HepG2 (cell line): ENCODE measurements at regions not wholly inside any gene's neighbourhood (a gene's known extent, or its start where the extent isn't known, plus 50 kb on each side); places are given as distances from the start of the nearest gene placed in this dataset.

ENCODE experiments used
- ATAC-seq: fragments of 200-7000 bp; cut with Tn5 transposase; 3 replicates; pipeline ENCODE4 v1.9.1; 2020; ENCODE audit warnings: mild to moderate bottlenecking, moderate library complexity
- BruUV-seq: library from RNA; stranded (reverse); fragments of 400-500 nt; replicated peaks from 2 replicates; lab custom pipeline; 2021; lab: Mats Ljungman, UMichigan
- CTCF ChIA-PET: fragments of 300-600 bp; formaldehyde crosslinking; extraction: SDS; loops from one replicate; lab custom pipeline; 2021; ENCODE audit warnings: low total read pairs, inconsistent platforms, low intra/inter-chr PET ratio; lab: Yijun Ruan, JAX
- POLR2A ChIA-PET: fragments of 350-600 bp; sonication (Branson Sonifier 250); formaldehyde crosslinking; loops from one replicate; lab custom pipeline; 2020; ENCODE audit warnings: antibody characterized with exemption, inconsistent platforms; lab: Yijun Ruan, JAX
- DNase-seq: peaks from one replicate; pipeline ENCODE4 v3.0.0-alpha.2; 2015; ENCODE audit warnings: low spot score
- FAIRE-seq: peaks from 3 replicates; lab custom pipeline; 2011; peaks lifted over from hg19 to GRCh38; lab: Jason Lieb, UNC
- H2AFZ ChIP-seq: one replicate; pipeline ENCODE4 v1.6.1; 2011; ENCODE audit warnings: low read length, inconsistent platforms
- H3K27ac ChIP-seq: fragments of 300-600 bp; 3 replicates; pipeline ENCODE4 v1.8.0; 2011; ENCODE audit warnings: mixed run types, mild to moderate bottlenecking, mixed read lengths, low read length, inconsistent platforms; ENCODE audit not compliant: insufficient read depth; ENCODE audit errors: extremely low read length
- H3K27me3 ChIP-seq, 2 experiments: fragments of 200-600 bp in 1 of 2; 2 replicates in 1 of 2; 3 replicates in 1 of 2; pipeline versions ENCODE4 v1.6.0 to v1.8.0; 2011; ENCODE audit warnings: low read length in 2 of 2, mild to moderate bottlenecking in 2 of 2, moderate library complexity in 2 of 2, inconsistent platforms in 1 of 2; ENCODE audit not compliant: insufficient read depth in 2 of 2, control insufficient read depth in 1 of 2
- H3K36me3 ChIP-seq, 2 experiments: fragments of 200-600 bp in 1 of 2; replicated peaks in 1 of 2; 2 replicates in 1 of 2; 3 replicates in 1 of 2; pipeline versions ENCODE4 v1.5.1 to v1.8.0; 2011; ENCODE audit warnings: low read length in 2 of 2, inconsistent platforms in 1 of 2; ENCODE audit not compliant: insufficient read depth in 2 of 2, control insufficient read depth in 1 of 2
- H3K4me1 ChIP-seq: 2 replicates; pipeline ENCODE4 v1.5.1; 2012; ENCODE audit warnings: low read length, inconsistent platforms; ENCODE audit not compliant: insufficient read depth
- H3K4me2 ChIP-seq: 2 replicates; pipeline ENCODE4 v1.6.0; 2011; ENCODE audit warnings: low read depth, low read length, inconsistent platforms
- H3K4me3 ChIP-seq, 3 experiments: fragments of 200-600 bp in 1 of 3; sonication (generic), shearing (Covaris generic) in 1 of 3; replicated peaks in 1 of 3; 2 replicates each; pipeline ENCODE4 v1.5.1; 2011 to 2016; ENCODE audit warnings: low read length in 3 of 3, inconsistent platforms in 2 of 3, low read depth in 2 of 3, mild to moderate bottlenecking in 2 of 3, control low read depth in 1 of 3, mixed read lengths in 1 of 3; ENCODE audit not compliant: insufficient read depth in 1 of 3
- H3K79me2 ChIP-seq: one replicate; pipeline ENCODE4 v1.6.1; 2011; ENCODE audit warnings: low read length, inconsistent platforms; ENCODE audit not compliant: insufficient read depth
- H3K9ac ChIP-seq: 2 replicates; pipeline ENCODE4 v1.6.0; 2011; ENCODE audit warnings: mild to moderate bottlenecking, low read depth, low read length, inconsistent platforms; ENCODE audit not compliant: insufficient read depth
- H3K9me3 ChIP-seq: 2 replicates; pipeline ENCODE4 v1.5.1; 2012; ENCODE audit warnings: mild to moderate bottlenecking, low read length
- H4K20me1 ChIP-seq: 2 replicates; pipeline ENCODE4 v1.6.0; 2011; ENCODE audit warnings: inconsistent platforms, mild to moderate bottlenecking, low read length, moderate library complexity; ENCODE audit not compliant: insufficient read depth
- AKAP8 ChIP-seq: sonication (generic); formaldehyde crosslinking; IDR thresholded peaks from 2 replicates; pipeline ENCODE4 v1.5.1; 2020; ENCODE audit warnings: mild to moderate bottlenecking, missing genetic modification reagents
- ARHGAP35 ChIP-seq: sonication (generic); formaldehyde crosslinking; IDR thresholded peaks from 2 replicates; pipeline ENCODE4 v1.9.0; 2022; ENCODE audit warnings: mild to moderate bottlenecking, inconsistent platforms, moderate library complexity, missing genetic modification reagents, borderline replicate concordance
- HMG20A ChIP-seq: IDR thresholded peaks from 2 replicates; pipeline ENCODE4 v1.6.1; 2016; ENCODE audit warnings: borderline replicate concordance
- MED13 ChIP-seq: sonication (generic); formaldehyde crosslinking; IDR thresholded peaks from 2 replicates; pipeline ENCODE4 v1.5.0; 2020; ENCODE audit warnings: missing genetic modification reagents
- NR2F6 ChIP-seq, 2 experiments: IDR thresholded peaks; 2 replicates each; pipeline ENCODE4 v1.6.1; 2016; ENCODE audit warnings: antibody characterized with exemption in 1 of 2, mild to moderate bottlenecking in 1 of 2
- NRL ChIP-seq: sonication (generic); formaldehyde crosslinking; IDR thresholded peaks from 2 replicates; pipeline ENCODE4 v1.5.0; 2020; ENCODE audit warnings: missing genetic modification reagents, mild to moderate bottlenecking, moderate library complexity, borderline replicate concordance
- RARA ChIP-seq: IDR thresholded peaks from 2 replicates; pipeline ENCODE4 v1.6.1; 2016; ENCODE audit warnings: missing genetic modification reagents, missing compliant biosample characterization
- TBP ChIP-seq: sonication (generic); formaldehyde crosslinking; IDR thresholded peaks from 2 replicates; pipeline ENCODE4 v1.5.0; 2020; ENCODE audit warnings: missing genetic modification reagents
- TOE1 ChIP-seq: sonication (generic); formaldehyde crosslinking; IDR thresholded peaks from 2 replicates; pipeline ENCODE4 v1.4.0; 2020; ENCODE audit warnings: mild to moderate bottlenecking, missing genetic modification reagents
- ZNF230 ChIP-seq: sonication (generic); formaldehyde crosslinking; IDR thresholded peaks from 2 replicates; pipeline ENCODE4 v1.4.0; 2020; ENCODE audit warnings: mild to moderate bottlenecking, missing genetic modification reagents
- ZNF556 ChIP-seq: sonication (generic); formaldehyde crosslinking; IDR thresholded peaks from 2 replicates; pipeline ENCODE4 v1.4.0; 2020; ENCODE audit warnings: mild to moderate bottlenecking, missing genetic modification reagents, borderline replicate concordance
- ZSCAN21 ChIP-seq: sonication (generic); formaldehyde crosslinking; IDR thresholded peaks from 2 replicates; pipeline ENCODE4 v1.8.0; 2022; ENCODE audit warnings: mild to moderate bottlenecking, missing genetic modification reagents, moderate library complexity, borderline replicate concordance
- WGBS: methylation state at CpG from one replicate; pipeline ENCODE4 v1.1.6; 2017; ENCODE audit warnings: low lambda C conversion rate; 5-methylcytosine and 5-hydroxymethylcytosine counted together
- in situ Hi-C: cut with HindIII; loops from 2 replicates; pipeline ENCODE4 v1.10.0; 2017; ENCODE audit warnings: low pct_unique_long_range_greater_than_20kb; ENCODE audit not compliant: extremely low pct_ligation_motif_present
- intact Hi-C: fragments of 100-400 bp; cut with micrococcal nuclease; formaldehyde crosslinking; loops from one replicate; pipeline ENCODE4 v1.10.0; 2022; ENCODE audit not compliant: unreplicated experiment
- TF ChIP-seq, protein P1 (sequence below): sonication (generic); formaldehyde crosslinking; IDR thresholded peaks from 2 replicates; pipeline ENCODE4 v1.8.0; 2022; ENCODE audit warnings: mild to moderate bottlenecking, missing genetic modification reagents, moderate library complexity
- TF ChIP-seq, protein P2 (sequence below): sonication (generic); formaldehyde crosslinking; IDR thresholded peaks from 2 replicates; pipeline ENCODE4 v1.5.1; 2020; ENCODE audit warnings: missing genetic modification reagents, mild to moderate bottlenecking, borderline replicate concordance

- TF ChIP-seq RARA (CRISPR knock-in tag), result no peak
- no peak for TF ChIP-seq NR2F6 (IDR thresholded peaks at IDR 0.05)
- TF ChIP-seq NR2F6 (CRISPR knock-in tag; IDR thresholded peaks at IDR 0.05), result no peak
- TF ChIP-seq AKAP8, result no peak
- no peak for TF ChIP-seq ZSCAN21 (CRISPR knock-in tag)
- ATAC-seq (no peak), FAIRE-seq (no peak), DNase-seq (no peak)
- CTCF ChIA-PET, result no interaction called here
- H4K20me1 ChIP-seq, result no peaks in the 10 kb centered on the region
- no peak overlapping the region for H3K9ac ChIP-seq
- no peaks in the 10 kb centered on the region for H3K9me3 ChIP-seq
- H3K36me3 ChIP-seq, result no peaks in the 10 kb centered on the region
- no TSS peak for BruUV-seq
- H3K27ac ChIP-seq, result no peak overlapping the region
- in situ Hi-C loops (no loop called here), intact Hi-C loops (loop anchor here (5.0 kb wide), 1 partner anchor 89 kb away; no protein-coding TSS in a partner anchor)
- H3K4me2 ChIP-seq, result no peak overlapping the region
- H3K4me1 ChIP-seq, result no peaks in the 10 kb centered on the region
- H2AFZ ChIP-seq, result no peak overlapping the region
- H3K27me3 ChIP-seq, result peaks cover 0 to 4% of the 10 kb centered on the region in 2 experiments; a peak in 2 of 5 replicates
- H3K79me2 ChIP-seq, result no peaks in the 10 kb centered on the region
- H3K4me3 ChIP-seq, result no peak overlapping the region
- POLR2A ChIA-PET, result no interaction called here
These were observed 274.4 kb upstream of the CHAC2 start for GRCh38 chr2:53493210-53493609.

- no peak; the same call in 2 of the 3 replicates for ATAC-seq
- TF ChIP-seq ARHGAP35 (CRISPR knock-in tag) (no peak), ZNF230 (CRISPR knock-in tag) (no peak), ZNF556 (CRISPR knock-in tag) (no peak), TOE1 (CRISPR knock-in tag) (no peak), HMG20A (CRISPR knock-in tag) (no peak), NRL (CRISPR knock-in tag) (no peak), TBP (CRISPR knock-in tag) (no peak), MED13 (CRISPR knock-in tag) (no peak)
- TF ChIP-seq, protein P1, sequence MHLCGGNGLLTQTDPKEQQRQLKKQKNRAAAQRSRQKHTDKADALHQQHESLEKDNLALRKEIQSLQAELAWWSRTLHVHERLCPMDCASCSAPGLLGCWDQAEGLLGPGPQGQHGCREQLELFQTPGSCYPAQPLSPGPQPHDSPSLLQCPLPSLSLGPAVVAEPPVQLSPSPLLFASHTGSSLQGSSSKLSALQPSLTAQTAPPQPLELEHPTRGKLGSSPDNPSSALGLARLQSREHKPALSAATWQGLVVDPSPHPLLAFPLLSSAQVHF, result no peak
- TF ChIP-seq, protein P2, sequence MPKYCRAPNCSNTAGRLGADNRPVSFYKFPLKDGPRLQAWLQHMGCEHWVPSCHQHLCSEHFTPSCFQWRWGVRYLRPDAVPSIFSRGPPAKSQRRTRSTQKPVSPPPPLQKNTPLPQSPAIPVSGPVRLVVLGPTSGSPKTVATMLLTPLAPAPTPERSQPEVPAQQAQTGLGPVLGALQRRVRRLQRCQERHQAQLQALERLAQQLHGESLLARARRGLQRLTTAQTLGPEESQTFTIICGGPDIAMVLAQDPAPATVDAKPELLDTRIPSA (CRISPR knock-in tag), result no peak
These were observed 276.9 kb upstream of the CHAC2 start for GRCh38 chr2:53490659-53491058.

More at GRCh38 chr2:53490659-53491058, 276.9 kb upstream of the CHAC2 start:
- H3K27me3 ChIP-seq, result no peaks in the 10 kb centered on the region; a peak in 2 of 5 replicates
- no peak overlapping the region for H3K4me2 ChIP-seq
- H3K79me2 ChIP-seq, result no peaks in the 10 kb centered on the region
- H3K9ac ChIP-seq, result no peak overlapping the region
- in situ Hi-C loops (no loop called here), intact Hi-C loops (loop anchor here (5.0 kb wide), 1 partner anchor 92 kb away; no protein-coding TSS in a partner anchor)
- ChIA-PET CTCF (no interaction called here), POLR2A (no interaction called here)
- no peaks in the 10 kb centered on the region for H3K4me1 ChIP-seq
- H2AFZ ChIP-seq, result no peak overlapping the region
- no peaks in the 10 kb centered on the region for H3K9me3 ChIP-seq
- FAIRE-seq (no peak), DNase-seq (no peak)
- H3K4me3 ChIP-seq, result no peak overlapping the region
- H3K36me3 ChIP-seq, result no peaks in the 10 kb centered on the region
- no TSS peak for BruUV-seq
- no peaks in the 10 kb centered on the region for H4K20me1 ChIP-seq
- H3K27ac ChIP-seq, result no peak overlapping the region
- WGBS, result 7% methylated on average over 5 of the region's 5 CpGs
